Erythroblast (primary cell): ENCODE measurements at regions not wholly inside any gene's neighbourhood (a gene's known extent, or its start where the extent isn't known, plus 50 kb on each side); places are given as distances from the start of the nearest gene placed in this dataset.
"Not testable (repeated sequence)": the region's sequence is repeated elsewhere in the genome, so short reads cannot be mapped to it uniquely, and the experiment has no call there.

Experiments
- GATA1 ChIP-seq: IDR thresholded peaks from 2 replicates; pipeline ENCODE4 v1.6.1; 2011; ENCODE audit warnings: low read depth, mild to moderate bottlenecking, control low read depth, low read length, moderate library complexity
- POLR2A ChIP-seq: IDR thresholded peaks from 2 replicates; pipeline ENCODE4 v1.6.1; 2011; ENCODE audit warnings: mild to moderate bottlenecking, low read length

DNA sequence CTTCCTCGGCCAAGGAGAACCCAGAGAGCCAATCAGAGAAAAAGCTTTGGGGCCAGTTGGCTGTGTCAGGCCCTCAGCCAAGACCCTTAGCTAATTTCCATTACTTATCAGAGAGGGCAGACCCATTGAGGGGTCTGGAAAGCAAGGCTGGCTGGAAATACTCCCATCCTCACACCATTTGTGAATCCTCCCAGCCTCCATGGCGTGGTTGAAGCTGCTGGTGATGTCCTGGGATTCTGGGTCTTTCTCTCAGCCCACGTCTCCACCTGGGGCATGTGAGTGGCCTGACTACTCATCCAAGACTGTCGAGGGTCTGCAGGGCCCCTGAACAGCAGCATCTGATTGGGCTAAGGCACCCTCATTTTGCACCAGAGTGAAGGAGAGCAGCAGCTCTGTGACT lies 61.3 kb upstream of the GPR31 start:
- TF ChIP-seq POLR2A, GATA1: not testable (repeated sequence)
